NCI-H1105 (cell line): ENCODE measurements at regions not wholly inside any gene's neighbourhood (a gene's known extent, or its start where the extent isn't known, plus 50 kb on each side); places are given as distances from the start of the nearest gene placed in this dataset.
"Not testable (repeated sequence)": the region's sequence is repeated elsewhere in the genome, so short reads cannot be mapped to it uniquely, and the experiment has no call there.

Source experiments
- DNase-seq: peaks from one replicate; lab custom pipeline; 2025; lab: John Stamatoyannopoulos, UW

- no peak for DNase-seq
Observed at GRCh38 chr2:236632295-236633218, 62.9 kb downstream of the ACKR3 start.

DNA sequence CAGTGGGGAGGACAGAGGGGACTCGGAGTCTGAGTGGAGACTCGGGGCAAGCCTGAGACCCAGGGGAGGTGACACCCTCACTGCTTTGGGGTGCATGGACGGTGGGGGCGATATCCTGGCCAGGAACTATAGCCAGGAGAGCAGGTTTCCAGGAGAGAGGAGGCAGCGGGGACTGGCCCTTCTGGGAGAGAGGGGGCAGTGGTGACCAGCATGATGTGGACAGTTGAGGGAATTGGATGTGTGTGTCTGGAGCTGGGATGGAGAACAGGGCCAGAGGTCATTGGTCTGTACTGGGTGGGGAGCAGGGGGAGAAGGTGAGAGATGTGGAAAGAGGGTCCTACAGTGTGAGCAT lies 63.6 kb downstream of the ACKR3 start:
- no peak for DNase-seq

- no peak for DNase-seq
Observed at GRCh38 chr2:236633775-236634560, 64.3 kb downstream of the ACKR3 start.

DNA sequence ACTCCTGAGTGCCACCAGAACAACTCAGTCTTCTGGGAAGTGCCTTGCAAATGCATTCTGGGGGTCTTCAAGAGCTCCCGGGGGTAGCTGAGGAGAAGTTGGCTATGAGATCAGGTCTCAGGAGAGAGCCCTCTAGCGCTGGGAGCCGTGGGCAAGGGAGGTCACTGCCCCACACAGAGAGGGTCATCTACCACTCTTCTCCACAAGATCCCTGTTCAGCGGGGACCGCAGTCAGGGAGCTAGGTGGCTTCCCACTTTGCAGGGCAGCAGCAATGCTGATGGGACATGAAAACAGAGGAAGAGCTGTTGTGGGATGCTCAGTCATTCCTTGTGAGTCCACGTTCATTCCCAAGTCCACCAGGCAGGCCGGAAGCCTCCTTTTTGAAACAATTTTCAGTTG lies 66.6 kb downstream of the ACKR3 start:
- no peak for DNase-seq

DNA sequence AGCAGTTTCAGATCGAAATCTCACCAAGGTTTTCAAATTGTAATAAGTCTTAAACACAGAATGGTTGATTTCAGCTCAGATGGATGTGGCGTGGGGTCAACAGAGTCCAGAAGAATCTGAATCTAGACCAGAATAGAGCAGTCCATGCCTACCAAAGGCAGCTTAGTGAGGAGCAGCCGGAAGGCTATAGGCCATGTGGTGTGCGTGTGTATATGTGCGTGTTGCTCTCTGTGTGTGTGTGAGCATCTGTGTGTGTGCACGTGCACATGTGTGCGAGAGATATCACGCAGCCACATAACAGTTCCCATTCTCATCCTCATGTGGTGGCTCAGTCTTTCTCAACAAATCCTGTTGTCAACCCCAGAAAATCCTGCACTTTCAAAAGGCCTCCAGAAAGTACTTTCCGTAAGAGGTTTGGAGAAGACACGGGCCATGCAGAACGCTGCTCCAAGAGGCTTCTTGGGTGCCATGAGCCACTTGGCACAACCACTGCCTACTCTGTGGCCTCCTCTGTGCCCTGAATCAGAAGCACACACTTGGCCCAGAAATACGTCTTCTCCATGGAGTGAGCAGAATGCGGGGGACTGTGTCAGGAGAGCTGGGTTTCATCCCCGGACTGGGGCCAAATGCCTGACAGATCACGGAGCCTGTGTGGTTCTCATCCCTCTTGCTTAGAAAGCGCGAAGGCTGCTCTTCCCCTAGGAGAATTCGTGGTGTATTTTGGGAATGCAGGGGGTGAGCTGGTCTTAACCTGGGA lies 67.3 kb downstream of the ACKR3 start:
- no peak for DNase-seq

DNA sequence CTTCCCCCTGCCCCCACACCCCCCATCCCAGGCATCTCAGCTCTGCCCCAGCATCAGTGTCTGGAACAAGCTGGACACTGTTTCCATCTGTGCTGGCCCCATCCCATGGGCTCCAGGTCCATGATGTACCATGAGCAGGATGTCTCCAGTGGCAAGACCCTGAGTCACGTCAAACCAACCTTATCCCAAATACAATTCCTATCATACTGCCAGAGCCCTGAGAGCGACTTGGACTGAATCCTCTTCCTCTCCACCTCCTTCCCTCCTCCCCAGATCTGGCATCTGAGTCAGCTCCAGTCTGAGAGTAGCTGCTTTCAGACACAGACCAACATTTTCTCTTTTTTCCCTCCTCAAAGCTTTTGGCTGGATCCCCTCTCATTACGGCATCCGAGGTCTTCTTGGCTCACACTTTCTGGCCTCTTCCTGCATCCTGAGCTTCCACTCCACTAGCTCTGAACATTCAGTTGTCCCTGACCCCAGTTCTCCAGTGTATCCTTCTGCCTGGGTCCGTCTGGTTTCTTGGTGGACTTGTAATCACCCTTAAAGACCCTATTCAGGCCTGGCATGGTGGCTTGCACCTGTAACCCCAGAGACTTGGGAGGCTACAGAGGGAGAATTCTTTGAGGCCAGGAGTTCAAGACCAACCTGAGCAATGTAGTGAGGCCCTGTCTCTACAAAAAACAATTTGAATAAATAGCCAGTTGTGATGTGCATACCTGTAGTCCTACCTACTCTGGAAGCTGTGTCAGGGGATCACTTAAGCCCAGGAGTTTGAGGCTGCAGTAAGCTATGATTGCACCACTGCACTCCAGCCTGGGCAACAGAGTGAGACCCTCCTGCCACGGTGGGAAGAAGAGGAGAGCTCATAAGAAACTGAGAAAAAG lies 68.3 kb downstream of the ACKR3 start:
- DNase-seq, result no peak

GRCh38 chr2:236638707-236639106 lies 69.1 kb downstream of the ACKR3 start:
- no peak for DNase-seq

- DNase-seq, result no peak
Observed at GRCh38 chr2:236639461-236640235, 70.0 kb downstream of the ACKR3 start.

DNA sequence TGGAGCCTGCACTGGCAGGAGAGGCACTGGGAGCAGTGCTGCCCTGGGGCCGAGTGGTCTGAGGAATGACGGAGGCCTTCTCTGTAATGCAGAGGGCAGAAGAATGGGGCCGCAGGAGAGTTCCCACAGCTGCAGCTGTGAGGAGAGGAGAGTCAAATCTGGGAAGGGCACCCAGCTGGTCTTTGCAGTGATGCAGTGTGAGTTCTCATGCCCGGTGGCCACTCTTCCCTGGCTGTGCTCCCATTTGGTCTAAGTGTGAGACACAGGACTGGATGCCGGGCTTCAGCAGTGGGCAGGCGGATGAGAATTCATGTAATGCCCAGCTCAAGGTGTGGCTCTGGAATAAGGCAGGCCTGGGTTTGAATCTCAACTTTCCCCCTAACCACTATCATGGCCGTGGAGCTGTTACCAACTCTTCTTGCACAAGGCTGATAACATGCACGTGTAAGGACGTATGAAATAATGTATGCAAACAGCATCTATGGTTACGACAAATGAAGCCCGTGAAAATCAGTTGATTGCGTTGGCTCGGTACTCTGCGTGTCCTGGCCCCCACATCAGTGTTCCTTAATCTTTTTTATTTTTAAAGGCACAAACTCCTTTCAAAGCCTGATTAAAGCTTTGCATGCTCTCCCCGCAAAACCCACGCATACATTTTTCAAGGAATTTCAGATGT lies 71.6 kb downstream of the ACKR3 start:
- no peak for DNase-seq

DNA sequence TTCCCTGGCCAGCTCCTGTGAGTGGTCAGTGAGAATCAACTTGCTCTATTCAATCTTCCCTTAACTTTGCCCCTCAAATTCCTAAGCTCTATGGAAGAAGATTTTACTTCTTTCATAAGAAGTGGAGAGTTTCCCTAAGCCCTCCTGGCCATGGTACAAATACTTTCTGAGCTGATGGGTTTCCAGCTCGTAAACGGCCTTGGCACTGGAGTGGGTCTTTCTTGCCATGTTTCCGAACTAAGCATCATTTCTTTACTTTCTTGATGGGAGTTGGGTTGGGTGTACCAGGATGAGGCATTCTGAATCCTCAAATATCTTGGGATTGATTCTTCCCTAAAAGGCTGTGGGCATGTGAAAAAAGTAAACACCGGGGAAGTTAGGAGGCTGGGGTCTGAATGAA lies 72.5 kb downstream of the ACKR3 start:
- DNase-seq, result no peak

GRCh38 chr2:236642584-236643291 lies 73.1 kb downstream of the ACKR3 start:
- DNase-seq, result no peak

- no peak for DNase-seq
Observed at GRCh38 chr2:236643480-236643879, 73.9 kb downstream of the ACKR3 start.

DNA sequence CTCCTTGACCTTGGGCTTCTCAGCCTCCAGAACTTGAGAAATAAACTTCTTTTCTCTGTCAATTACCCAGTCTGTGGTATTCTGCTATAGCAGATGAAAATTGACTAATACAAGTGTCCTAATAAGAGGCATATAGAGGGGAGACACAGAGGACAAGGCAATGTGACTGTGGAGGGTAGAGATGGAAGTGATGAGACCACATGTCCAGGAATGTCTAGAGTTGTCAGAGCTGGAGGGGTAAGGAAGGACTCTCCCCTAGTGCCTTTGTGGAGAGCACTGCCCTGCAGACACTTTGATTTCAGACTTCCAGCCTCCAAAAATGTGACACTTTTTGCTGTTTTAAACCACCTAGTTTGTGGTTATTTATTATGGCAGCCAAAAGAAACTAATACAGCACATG lies 74.4 kb downstream of the ACKR3 start:
- no peak for DNase-seq

GRCh38 chr2:236644502-236644911 lies 74.9 kb downstream of the ACKR3 start:
- DNase-seq, result no peak

- DNase-seq, result not testable (repeated sequence)
Observed at GRCh38 chr2:236645141-236645540, 75.5 kb downstream of the ACKR3 start.

DNA sequence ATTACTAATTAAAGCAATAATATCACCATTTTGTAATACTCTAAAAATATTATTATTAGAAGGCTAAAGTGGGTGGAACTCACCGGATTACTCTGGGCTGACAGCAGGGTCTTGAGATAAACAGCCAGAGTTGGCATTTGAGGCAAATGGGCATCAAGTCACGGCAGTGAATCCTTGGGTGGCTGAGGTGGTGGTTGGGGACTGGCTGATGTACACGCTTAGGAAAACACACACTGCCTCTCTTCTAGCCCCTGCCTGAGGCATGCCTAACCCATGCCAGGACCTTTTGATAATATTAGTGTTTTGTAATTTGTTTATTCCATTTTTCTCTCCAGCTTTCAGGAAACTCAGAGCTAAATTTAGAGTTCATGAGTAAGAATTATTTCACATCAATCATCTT lies 76.8 kb downstream of the ACKR3 start:
- DNase-seq, result no peak

- no peak for DNase-seq
Observed at GRCh38 chr2:236646871-236647270, 77.2 kb downstream of the ACKR3 start.

GRCh38 chr2:236647621-236648020 lies 78.0 kb downstream of the ACKR3 start:
- DNase-seq, result no peak

DNA sequence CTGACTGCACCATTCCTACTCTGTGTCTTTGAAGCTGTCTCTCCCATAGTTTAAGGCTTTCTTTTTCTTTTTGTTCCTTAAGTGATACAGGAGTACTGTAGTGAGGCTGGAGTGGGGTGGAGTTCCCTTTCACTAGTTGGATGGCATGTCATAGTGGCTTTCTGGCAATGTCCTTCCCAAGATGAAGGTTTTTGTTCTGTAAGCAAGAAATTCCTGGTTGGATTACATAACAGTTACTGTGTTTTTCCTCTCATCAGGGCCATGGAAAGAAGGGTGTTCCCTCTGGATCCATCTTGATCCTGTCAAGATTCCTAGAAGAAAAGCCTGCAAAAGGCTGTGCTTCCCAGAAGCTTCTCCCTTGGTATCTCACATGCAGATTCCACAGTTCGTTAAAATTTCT lies 84.2 kb downstream of the ACKR3 start:
- DNase-seq, result no peak

GRCh38 chr2:236654496-236654895 lies 84.9 kb downstream of the ACKR3 start:
- no peak for DNase-seq
